Fibroblast of gingiva (primary cell): ENCODE measurements at regions not wholly inside any gene's neighbourhood (a gene's known extent, or its start where the extent isn't known, plus 50 kb on each side); places are given as distances from the start of the nearest gene placed in this dataset.
A peak's percentile ranks its signal among the peaks of the same experiment; 100 is the strongest.
"Not testable (repeated sequence)": the region's sequence is repeated elsewhere in the genome, so short reads cannot be mapped to it uniquely, and the experiment has no call there.

Experiments used
- DNase-seq: peaks from one replicate; pipeline ENCODE4 v3.0.0-alpha.2; 2011; ENCODE audit warnings: low read depth

DNA sequence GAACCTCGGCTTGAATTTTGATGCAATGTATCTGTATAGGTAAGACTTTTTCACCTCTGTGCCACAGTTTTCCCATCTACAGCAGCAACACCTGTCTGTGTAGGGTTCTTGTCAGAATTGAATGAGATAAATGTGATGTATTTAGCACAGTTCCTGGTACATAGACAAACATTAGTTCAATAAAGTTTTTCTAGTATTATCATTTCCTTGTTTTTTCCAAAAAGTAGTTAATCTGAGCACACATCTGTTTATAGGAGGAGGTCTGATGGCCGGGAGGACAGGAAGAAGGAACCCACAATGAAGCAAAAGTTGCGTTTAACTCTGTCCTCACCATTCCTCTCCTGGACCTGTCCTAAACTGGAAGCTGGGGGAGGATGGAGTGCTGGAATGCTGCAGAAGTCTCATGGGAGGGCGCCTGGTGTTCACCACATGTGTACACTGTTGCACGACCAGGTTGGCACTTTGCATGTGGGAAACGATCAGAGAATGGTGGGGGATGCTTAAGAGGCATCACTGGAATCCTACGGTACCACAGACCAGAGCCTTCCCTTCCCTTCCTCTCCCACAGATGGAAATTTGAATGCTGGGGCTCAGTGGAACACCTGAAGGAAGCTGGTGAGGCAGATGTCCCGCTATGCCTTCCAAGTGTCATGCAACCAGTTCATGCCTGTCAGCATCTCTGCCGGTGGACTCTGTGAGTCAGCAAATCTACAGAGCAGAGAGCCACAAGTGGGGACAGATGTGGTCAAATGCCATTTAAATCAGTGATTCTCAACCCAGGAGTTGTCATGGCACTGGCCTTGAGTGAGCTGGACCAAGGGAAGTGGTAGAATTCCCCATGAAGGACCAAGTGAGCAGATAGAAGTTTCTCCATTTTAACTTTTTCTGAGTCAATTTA is 315.6 kb downstream of the DLEU7 start:
- DNase-seq = no peak

DNA sequence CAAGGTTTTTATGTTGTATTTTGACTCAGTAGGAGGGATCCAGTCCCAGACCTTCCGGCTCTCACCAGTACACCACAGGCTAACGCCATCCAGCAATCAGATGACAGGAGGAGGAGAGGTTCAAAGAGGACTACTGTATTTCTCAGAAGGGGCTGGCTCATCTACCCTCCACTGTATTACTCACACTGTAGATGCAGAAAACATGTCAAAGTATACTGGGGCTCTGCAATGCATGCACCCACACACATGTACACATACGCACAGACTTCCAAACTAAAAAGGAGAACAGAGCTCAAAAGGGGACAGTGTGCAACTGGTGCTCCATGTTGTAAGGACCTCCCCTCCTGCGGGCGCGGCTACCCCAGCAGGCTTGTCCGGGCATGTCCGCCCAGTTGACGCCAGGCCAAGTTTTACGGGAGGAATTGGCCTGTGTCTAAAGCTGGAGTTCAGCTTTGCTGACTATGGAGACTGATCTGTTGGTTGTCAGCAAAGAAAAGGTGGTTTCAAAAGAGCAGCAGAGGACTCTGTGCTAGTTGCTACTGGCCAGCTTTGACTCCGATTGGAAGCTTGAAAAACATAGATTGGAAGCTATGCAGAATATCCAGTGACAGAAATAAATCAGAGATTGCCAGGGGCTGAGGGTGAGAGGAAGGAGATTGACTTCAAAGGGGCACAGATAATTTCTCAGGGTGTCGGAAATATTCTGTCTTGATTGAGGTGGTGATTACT is 314.2 kb downstream of the DLEU7 start:
- peak; percentile 73 for DNase-seq

DNA sequence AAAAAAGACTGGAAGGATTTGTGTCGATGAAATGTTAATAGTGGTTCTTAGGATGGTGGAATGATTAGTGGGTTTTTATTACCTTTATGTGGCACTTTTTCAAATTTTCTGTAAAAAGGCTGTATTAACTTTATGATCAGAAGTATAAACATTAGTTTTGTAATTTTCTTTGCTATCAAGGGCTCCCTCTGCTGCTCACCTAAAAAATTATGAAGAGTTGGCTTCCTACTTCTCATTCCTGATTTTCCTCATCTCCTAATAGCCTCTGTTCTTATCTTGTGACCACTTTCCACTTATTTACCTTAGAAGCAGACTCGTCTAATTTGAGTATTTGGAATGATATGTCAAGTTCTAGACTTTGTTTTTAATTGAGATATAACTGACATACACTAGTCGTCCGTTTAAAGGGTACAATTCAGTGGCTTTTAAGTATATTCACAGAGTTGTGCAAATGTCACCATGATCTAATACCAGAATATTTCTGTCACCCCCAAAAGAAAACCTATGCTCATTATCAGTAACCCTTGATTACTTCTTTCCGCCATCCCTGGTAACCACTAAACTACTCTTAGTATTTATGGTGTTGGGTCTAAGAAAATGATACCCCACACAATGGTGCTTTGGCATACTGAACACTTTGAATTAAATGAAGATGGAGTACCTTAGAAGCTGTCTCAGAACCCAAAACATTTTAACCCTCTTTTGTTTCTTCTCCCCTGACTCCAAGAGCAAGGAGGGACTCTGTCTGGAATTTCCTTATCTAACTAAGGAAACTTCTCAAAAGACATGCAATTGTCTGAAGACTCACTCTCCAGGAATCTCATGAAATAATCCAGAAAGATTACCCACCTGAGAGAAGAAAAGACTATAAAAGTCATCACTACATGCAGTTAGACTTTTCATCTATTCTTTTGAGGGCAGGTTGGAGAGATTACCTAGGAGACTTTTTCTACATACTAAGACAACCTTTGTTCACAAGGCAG is 311.3 kb downstream of the DLEU7 start:
- DNase-seq = peak; percentile 21

DNA sequence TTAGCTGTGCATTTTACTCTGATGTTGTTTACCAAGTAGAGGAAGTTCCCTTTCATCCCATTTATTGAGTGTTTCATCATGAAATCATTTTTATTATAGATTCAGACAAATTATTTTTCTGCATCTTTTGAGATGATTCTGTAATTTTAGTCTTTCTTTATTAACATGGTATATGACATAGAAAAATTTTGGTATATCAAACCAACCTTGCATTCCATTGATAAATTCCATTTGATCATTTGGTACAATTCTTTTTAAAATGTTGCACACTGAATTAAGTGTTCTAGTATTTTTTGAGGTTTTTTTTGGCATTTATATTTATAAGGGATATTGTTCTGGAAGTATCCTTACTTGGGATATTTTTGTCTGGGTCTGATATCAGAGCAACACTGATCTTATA is 308.4 kb downstream of the DLEU7 start:
- DNase-seq = no peak

DNA sequence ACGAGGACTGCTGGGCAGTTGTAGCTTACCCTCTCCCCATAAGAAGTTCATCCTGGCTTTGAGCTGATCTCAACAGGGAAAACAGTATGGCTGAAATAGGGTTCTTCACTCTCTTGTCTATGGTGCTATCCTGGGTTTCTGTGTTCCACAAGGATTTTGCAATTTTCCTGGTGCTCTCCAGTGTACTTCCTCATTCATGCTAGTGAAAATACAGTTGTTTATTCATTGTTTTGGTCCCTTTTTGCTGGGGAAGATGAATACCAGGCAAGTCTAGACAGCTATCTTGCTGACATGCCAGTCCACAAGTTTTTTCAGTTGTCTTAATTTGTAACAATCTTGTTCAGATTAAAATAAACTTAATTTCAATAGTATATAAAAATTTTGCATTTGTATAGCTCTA is 306.5 kb downstream of the DLEU7 start:
- DNase-seq = no peak

DNA sequence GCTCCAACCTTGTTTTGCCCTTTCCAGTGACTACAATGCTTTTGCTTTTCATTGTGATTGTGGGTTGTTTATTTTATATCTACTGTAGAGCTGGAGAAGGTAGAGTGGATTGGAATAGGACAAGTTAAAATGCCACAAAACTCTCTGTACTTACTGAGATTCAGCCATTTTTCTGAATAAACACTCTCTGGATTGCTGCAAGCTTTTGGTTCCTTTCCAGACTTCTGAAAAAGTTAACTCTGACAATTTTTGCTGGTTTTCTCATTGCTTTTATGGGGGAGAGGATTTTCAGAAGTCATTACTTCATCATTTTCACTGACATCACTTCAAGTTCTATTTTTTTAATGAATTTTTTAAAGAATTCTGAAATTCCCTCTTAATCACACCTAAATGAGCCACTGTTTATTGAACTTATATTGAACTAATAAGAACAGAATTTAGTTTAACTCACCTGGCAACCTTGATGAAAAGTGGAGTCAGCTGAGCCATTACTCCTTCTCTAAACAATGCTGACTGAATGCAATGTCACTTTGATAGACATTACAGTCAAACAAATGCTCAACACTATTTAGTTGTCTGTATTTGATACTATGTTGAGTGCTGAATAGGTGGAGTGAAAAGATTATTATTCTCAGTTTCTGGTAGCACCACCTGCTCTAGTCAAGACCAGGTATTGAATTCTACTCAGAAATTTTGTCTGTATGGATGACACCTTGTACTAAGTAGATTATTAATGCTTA is 303.5 kb downstream of the DLEU7 start:
- DNase-seq = no peak

DNA sequence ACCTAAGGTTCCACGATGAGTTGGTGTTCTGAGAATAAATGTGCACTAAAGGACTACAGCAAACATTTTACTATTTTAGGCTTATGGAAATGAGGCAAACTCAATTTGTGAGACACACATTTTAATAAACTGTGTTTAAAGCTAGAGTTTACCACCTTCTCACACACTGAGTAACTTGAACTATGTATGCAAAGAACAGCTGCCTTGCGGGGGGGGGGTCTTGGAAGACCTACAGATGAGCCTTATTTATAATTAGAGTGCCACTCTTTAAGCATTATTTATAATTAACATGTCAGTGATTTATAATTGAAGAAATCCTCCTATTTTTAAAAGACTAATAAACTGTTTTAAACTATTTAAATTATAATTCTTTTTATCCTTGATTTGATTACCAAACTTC is 300.4 kb downstream of the DLEU7 start:
- no peak for DNase-seq

DNA sequence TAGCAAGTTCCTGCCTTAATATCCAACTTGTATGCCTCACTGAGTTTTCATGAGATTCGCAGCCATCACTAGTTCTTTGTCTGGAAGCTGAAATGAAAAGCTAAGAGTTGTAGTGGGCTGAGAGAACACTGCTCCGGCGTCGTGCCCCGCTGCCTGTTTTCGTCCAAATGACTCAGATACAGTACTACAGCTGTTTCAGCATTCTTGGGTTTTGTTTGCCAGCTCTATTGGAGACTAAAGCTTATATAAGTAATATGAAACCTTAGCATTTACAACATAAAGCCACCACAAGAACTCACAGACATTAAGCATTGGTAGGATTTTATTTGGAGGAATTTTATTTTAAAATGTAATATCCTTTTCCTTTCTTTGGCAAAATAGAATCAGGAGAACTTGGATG is 299.7 kb downstream of the DLEU7 start:
- DNase-seq = peak; percentile 82

DNA sequence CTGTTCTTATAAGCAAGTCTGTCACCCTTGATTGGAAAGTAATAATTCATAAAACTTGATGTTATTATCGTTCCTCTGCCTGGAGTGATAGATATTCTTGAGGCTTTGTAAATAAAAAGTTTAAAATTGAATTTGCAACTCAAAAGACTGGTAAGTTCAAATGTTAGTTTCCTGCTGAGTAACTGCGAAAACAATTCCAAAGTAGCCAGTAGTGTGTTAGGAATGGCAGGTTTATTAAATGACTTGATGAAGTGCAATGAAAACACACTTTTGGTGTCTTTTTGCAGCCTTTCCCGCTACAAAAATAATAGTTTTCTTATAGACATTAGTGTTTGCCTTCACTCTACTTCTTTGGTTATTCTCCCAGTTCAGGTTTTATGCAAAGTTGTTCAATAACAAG is 299.3 kb downstream of the DLEU7 start:
- DNase-seq = no peak

DNA sequence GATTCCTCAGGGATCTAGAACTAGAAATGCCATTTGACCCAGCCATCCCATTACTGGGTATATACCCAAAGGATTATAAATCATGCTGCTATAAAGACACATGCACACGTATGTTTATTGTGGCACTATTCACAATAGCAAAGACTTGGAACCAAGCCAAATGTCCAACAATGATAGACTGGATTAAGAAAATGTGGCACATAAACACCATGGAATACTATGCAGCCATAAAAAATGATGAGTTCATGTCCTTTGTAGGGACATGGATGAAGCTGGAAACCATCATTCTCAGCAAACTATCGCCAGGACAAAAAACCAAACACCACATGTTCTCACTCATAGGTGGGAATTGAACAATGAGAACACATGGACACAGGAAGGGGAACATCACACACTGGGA is 296.3 kb downstream of the DLEU7 start:
- DNase-seq = not testable (repeated sequence)

DNA sequence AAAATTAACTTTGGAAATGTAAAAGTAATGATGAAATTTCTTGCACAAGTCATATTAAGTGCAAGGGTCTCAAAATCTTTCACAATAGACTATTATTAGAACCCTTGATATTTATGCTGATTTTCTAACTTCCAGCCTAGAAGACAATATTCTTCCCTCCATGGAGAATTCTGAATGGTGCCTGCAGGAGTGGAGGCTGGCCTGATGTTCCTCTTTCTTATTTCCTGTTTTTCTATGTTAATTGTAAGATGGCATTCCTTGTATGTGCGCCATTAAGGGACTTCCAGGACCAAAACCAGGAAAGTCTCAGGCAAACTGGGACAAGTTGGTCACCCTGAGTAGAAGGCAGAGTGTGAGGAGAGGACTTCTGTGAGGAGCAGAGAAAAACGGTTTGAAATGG is 294.9 kb downstream of the DLEU7 start:
- no peak for DNase-seq

DNA sequence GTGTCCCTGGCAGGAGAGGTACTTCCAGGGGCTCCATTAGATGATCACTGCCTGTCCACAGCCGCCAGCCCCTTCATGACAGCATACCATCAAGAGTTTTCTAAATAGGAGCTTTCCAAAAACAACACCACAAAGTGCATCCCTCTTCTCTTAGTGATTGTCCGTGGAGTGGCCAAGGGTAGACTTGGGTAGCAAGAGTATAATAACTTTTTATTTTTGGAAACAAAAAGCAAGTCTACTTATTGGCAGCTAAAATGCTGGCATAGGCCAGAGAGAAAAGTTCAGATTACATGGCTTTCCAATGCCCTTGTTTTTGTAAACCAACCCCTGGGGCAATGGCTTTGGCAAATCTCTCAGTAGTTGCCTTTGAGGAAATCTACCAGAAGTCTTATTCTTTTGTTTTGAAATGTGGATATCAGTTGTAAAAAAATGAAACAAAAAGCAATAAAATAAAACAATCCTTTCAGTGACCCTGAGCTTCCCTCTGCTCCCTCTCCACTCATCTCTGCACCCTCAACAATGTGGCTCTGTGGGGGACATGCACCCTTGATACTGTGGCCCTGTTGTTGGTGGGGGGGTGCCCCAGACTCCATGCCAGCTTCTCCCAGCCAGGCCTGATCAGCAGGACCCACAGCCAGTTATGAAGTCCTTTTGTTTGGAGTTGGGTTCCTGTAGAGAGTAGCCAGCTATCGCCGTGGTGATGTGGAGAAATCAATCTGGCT is 294.1 kb downstream of the DLEU7 start:
- DNase-seq = peak; percentile 75

DNA sequence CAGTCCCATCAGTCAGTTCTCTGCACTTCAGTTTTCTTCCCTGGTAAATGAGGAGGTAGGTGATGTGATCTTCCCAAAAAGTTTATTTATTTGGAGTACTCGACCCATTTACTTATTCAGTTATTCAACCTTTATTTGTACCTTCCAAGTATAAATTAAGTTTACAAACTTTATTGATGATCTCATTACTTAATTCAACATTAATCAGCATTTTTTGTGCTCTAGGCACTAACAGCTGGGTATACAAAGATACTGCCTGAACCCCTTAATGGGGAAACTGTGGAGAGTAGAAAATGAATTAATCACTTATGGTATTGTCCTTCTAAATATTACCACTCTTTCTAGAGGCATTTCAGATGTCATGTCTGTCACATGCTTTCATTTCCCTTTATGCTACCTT is 293.3 kb downstream of the DLEU7 start:
- no peak for DNase-seq

DNA sequence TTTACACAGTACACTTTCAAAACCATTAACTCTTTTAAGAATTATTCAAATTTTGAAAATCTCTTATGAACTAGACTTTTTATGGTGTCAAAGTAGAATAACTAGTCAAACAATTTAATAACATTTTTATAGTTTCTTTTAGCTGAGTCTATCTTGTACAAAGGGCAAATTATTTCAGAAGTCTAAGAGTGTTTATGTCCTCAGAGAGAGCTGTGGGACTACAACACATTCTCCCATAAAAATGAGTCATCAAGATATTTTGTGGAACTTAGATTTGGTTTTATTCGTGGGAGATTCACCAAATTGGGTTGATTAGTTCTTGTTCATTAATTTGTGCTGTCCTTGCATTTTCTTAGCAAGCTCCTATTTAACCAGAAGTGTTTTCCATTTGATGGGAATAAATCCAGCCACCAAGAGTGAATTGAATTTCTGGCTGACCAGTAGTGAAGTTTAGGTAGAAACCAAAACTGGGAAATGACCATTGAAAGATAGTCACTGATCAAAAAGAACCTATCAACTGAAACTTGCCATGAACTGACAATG is 291.0 kb downstream of the DLEU7 start:
- DNase-seq = no peak

DNA sequence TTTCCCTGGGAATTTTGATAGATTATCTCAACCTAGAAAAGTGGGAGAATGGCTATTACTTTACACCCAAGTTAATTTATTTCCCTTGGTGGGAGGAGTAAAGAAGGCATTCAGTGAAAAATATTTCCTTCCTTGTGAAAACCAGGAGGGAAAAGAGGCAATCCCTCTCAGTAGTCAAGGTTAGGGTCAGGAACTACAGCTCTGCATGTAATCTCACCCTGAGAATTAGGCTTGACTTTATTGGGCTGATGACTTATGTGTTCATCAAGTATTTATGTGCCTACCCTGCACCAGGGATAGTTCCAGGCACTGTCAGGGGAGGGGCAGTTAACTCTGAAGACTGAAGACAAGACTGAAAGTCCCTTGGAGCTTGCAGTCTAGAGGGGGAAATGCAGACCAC is 281.8 kb downstream of the DLEU7 start:
- no peak for DNase-seq

DNA sequence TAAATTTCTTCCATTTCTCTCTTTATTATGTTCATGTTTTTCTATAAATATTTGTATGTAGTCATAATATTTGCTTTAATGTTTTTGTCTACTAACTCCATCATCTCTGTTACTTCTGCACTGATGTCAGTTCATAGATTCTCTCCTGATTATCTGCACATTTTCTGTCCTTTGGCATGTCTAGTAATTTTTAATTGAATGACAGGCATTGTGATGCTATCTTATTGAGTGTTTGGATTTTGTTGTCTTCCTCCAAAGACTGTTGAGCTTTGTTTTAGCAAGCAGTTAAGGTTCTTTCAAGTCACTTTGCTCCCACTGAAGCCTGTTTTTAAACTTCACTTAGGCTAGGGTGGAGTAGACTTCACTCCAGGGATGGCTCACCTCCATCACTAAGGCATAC is 276.8 kb downstream of the DLEU7 start:
- no peak for DNase-seq

DNA sequence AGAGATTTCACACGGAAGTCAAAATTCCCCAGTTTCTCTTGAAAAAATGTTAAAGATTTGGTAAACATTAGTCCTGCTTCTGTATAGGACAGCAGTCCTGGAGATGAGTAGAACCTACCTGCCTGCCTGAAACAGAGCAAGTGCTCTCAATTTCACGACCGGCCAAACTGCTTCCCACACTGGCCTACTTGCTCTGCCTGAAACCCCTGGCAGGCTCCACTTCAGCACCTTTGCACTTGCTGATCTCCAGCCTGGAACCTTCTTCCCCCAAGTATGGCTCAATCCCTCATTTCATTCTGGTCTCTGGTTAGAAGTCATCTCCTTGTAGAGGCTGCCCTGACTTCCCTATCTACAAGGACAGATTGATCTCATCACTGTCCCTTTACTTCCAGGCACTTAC is 271.4 kb downstream of the DLEU7 start:
- DNase-seq = no peak

DNA sequence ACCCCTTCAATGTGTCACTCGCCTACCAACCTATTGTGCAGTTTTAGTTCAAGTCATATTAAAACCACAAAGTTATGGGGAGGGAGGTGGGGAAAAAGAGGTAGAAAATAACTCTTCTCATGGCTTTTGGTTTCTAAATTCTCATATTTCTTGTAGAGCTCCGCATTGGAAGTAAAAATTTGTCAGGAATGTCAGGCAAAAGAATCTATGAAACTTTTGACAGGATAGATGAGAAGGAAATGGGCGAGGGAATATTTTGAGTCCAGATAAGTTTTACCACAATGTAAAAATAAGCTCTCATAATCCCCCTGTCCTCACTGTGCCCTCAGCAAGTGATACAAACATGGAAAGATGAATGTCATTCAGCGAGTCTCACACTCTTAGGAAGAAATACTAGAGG is 270.4 kb downstream of the DLEU7 start:
- no peak for DNase-seq

DNA sequence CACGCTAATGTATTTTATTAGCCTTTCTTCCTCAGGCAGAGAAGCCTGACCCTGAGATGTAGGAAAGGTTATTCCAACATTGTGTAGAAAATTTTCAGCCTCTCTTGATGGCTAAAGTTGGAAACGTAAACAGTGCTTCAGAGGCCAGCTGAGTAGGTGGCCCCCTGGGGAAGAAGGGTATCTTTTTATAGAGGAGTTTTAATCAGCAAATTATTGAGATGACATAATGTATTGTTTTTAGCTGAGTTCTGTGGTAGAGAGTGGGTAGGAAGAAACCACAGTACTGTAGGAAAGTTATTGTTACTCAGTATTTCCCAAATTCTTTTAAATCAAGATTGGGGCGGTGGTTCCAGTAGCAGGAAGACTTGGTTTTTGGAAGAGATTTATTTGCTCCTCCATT is 268.8 kb downstream of the DLEU7 start:
- no peak for DNase-seq

DNA sequence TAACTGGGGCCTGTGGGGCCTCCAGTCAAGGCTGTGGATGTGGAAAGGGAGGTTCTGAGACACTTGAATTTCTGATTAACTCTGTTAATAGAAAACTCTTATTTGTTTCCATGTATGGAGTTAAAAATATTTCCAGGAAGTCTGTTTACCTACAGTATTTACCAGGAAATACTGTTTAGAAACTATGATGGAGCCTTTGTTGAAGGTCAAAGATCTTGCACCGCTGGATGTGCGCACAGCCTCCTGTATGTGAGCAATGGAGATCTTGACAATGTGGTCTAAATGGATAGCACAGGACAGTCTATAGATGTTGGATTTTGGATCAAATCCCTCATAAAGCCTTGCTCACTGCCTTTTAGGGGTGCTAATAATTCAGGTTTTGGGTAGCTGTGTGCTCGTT is 268.4 kb downstream of the DLEU7 start:
- DNase-seq = no peak

DNA sequence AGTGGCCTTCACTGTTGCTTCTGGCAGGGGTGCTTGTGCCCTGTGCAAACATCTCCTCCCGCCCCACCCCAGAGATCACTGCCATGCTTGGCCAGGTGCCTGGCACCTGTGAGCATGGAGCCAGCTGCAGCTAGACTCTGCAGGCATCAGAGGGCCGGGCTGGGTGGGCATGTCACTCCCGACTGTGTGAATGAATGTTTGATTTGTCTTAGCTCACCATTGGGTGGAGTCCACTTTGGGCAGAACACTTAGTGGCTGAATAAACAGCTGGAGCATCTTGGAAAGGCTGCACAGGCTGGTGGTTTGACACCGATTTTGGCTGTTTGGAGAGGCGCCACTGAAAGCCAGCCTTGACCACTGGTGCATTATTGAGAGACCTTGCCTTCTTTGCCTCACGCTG is 267.3 kb downstream of the DLEU7 start:
- no peak for DNase-seq
